Keratinocyte (primary cell): ENCODE measurements at regions not wholly inside any gene's neighbourhood (a gene's known extent, or its start where the extent isn't known, plus 50 kb on each side); places are given as distances from the start of the nearest gene placed in this dataset.
"Not testable (repeated sequence)": the region's sequence is repeated elsewhere in the genome, so short reads cannot be mapped to it uniquely, and the experiment has no call there.

Source experiments
- DNase-seq: peaks from one replicate; pipeline ENCODE4 v3.0.0-alpha.2; 2011; ENCODE audit warnings: low read depth, missing footprints, low spot score
- FAIRE-seq: peaks from 2 replicates; lab custom pipeline; 2011; peaks lifted over from hg19 to GRCh38; lab: Jason Lieb, UNC
- H2AFZ ChIP-seq: 2 replicates; pipeline ENCODE4 v1.6.0; 2012; ENCODE audit warnings: low read length, control low read depth, inconsistent platforms; ENCODE audit not compliant: control insufficient read depth
- H3K27ac ChIP-seq: 2 replicates; pipeline ENCODE4 v1.5.1; 2011; ENCODE audit warnings: low read length; ENCODE audit not compliant: control insufficient read depth, insufficient read depth
- H3K27me3 ChIP-seq: 3 replicates; pipeline ENCODE4 v1.6.0; 2011; ENCODE audit warnings: low read length; ENCODE audit not compliant: control insufficient read depth, insufficient read depth; ENCODE audit errors: extremely low read depth
- H3K36me3 ChIP-seq, 2 experiments: 2 replicates in 1 of 2; 3 replicates in 1 of 2; pipeline ENCODE4 v1.5.1; 2011; ENCODE audit warnings: low read length in 2 of 2, mild to moderate bottlenecking in 1 of 2; ENCODE audit not compliant: control insufficient read depth in 2 of 2, insufficient read depth in 2 of 2; ENCODE audit errors: extremely low read depth in 1 of 2
- H3K4me1 ChIP-seq: 3 replicates; pipeline ENCODE4 v1.5.1; 2011; ENCODE audit warnings: low read length; ENCODE audit not compliant: control insufficient read depth, insufficient read depth; ENCODE audit errors: extremely low read depth
- H3K4me2 ChIP-seq: 3 replicates; pipeline ENCODE4 v1.6.0; 2011; ENCODE audit warnings: low read depth, low read length; ENCODE audit not compliant: control insufficient read depth, insufficient read depth; ENCODE audit errors: extremely low read depth
- H3K4me3 ChIP-seq, 3 experiments: fragments of 200-600 bp in 1 of 3; sonication (generic) in 1 of 3; 2 replicates in 2 of 3; 3 replicates in 1 of 3; pipeline ENCODE4 v1.5.1; 2011 to 2016; ENCODE audit warnings: low read length in 3 of 3, mild to moderate bottlenecking in 3 of 3, control low read depth in 2 of 3, inconsistent platforms in 1 of 3, low read depth in 1 of 3, mixed read lengths in 1 of 3, mixed run types in 1 of 3, moderate library complexity in 1 of 3; ENCODE audit not compliant: control insufficient read depth in 2 of 3, insufficient read depth in 2 of 3; ENCODE audit errors: extremely low read depth in 1 of 3
- H3K79me2 ChIP-seq: 2 replicates; pipeline ENCODE4 v1.6.0; 2012; ENCODE audit warnings: low read length; ENCODE audit not compliant: control insufficient read depth, insufficient read depth
- H3K9ac ChIP-seq: 3 replicates; pipeline ENCODE4 v1.6.0; 2011; ENCODE audit warnings: low read length; ENCODE audit not compliant: control insufficient read depth, insufficient read depth; ENCODE audit errors: extremely low read depth
- H3K9me1 ChIP-seq: 3 replicates; pipeline ENCODE4 v1.6.0; 2011; ENCODE audit warnings: low read length; ENCODE audit not compliant: control insufficient read depth, insufficient read depth; ENCODE audit errors: extremely low read depth
- H3K9me3 ChIP-seq: 2 replicates; pipeline ENCODE4 v1.5.1; 2012; ENCODE audit warnings: low read depth, low read length; ENCODE audit not compliant: control insufficient read depth
- H4K20me1 ChIP-seq: 3 replicates; pipeline ENCODE4 v1.6.0; 2011; ENCODE audit warnings: low read length; ENCODE audit not compliant: control insufficient read depth, insufficient read depth; ENCODE audit errors: extremely low read depth
- CTCF ChIP-seq, 3 experiments: IDR thresholded peaks in 1 of 3; conservative IDR thresholded peaks in 1 of 3; optimal IDR thresholded peaks in 1 of 3; 2 replicates in 2 of 3; 3 replicates in 1 of 3; pipeline versions ENCODE3 to v1.5.1; 2011; ENCODE audit warnings: low read length in 3 of 3, mild to moderate bottlenecking in 3 of 3, moderate library complexity in 2 of 3, control low read depth in 1 of 3, inconsistent platforms in 1 of 3; ENCODE audit not compliant: insufficient read depth in 2 of 3; ENCODE audit errors: extremely low read depth in 1 of 3
- EZH2 ChIP-seq: IDR thresholded peaks from one replicate; pipeline ENCODE4 v1.6.1; 2012; ENCODE audit warnings: inconsistent platforms, mild to moderate bottlenecking, low read length, moderate library complexity
- dilution Hi-C: fragments of 300-500 bp; cut with MboI; formaldehyde crosslinking; loops from one replicate; pipeline ENCODE4 v1.7.0; 2020; ENCODE audit warnings: low sequenced_read_pairs; ENCODE audit not compliant: extremely low pct_ligation_motif_present

DNA sequence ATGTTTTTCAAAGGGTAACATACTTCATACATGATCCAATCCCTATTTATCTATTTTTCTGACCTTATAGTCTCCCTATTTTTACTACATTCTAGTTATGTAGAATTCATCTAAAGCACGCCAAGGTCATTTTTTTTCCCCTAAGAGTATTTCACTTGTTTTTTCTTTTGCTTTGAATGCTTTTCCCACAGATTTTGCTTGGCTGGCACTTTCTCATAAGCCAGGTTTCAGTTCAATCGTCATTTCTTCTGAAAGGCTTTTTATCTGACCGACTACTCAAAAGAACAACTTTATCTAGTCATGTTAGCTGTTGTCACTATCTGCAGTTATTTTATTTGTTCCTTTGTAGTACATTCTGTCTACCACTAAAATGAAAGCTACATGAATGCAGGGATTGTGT is 1274.6 kb downstream of the REEP3 start:
- DNase-seq: no peak
- Histone ChIP-seq H3K79me2 (no peaks in the 10 kb centered on the region), H3K9ac (no peak overlapping the region), H3K4me3 (no peak overlapping the region), H4K20me1 (no peaks in the 10 kb centered on the region), H3K4me1 (no peaks in the 10 kb centered on the region), H3K4me2 (no peak overlapping the region), H3K36me3 (no peaks in the 10 kb centered on the region), H3K9me1 (no peaks in the 10 kb centered on the region), H3K27ac (no peak overlapping the region), H3K9me3 (no peaks in the 10 kb centered on the region), H2AFZ (no peak overlapping the region), H3K27me3 (no peaks in the 10 kb centered on the region)
- TF ChIP-seq CTCF (optimal IDR thresholded peaks at IDR 0.05 in 1 of 3, IDR thresholded peaks at IDR 0.05 in 1 of 3, conservative IDR thresholded peaks at IDR 0.05 in 1 of 3; ENCODE audit: extremely low read depth in 1 of 3, insufficient read depth in 2 of 3, low read length in 3 of 3): no peak
- TF ChIP-seq EZH2: no peak
- dilution Hi-C loops: no loop called here
- no peak for FAIRE-seq

- TF ChIP-seq EZH2: no peak
- no peak for TF ChIP-seq CTCF (optimal IDR thresholded peaks at IDR 0.05 in 1 of 3, IDR thresholded peaks at IDR 0.05 in 1 of 3, conservative IDR thresholded peaks at IDR 0.05 in 1 of 3; ENCODE audit: extremely low read depth in 1 of 3, insufficient read depth in 2 of 3, low read length in 3 of 3)
- Histone ChIP-seq H3K9me1 (no peaks in the 10 kb centered on the region), H3K79me2 (no peaks in the 10 kb centered on the region), H3K4me3 (no peak overlapping the region), H4K20me1 (no peaks in the 10 kb centered on the region), H3K27ac (no peak overlapping the region), H3K9me3 (no peaks in the 10 kb centered on the region), H3K36me3 (no peaks in the 10 kb centered on the region), H3K4me1 (no peaks in the 10 kb centered on the region), H3K4me2 (no peak overlapping the region), H3K27me3 (no peaks in the 10 kb centered on the region), H2AFZ (no peak overlapping the region), H3K9ac (no peak overlapping the region)
- dilution Hi-C loops: no loop called here
- FAIRE-seq (no peak), DNase-seq (no peak)
Measured at GRCh38 chr10:64798297-64798696, 1277.1 kb downstream of the REEP3 start.

DNA sequence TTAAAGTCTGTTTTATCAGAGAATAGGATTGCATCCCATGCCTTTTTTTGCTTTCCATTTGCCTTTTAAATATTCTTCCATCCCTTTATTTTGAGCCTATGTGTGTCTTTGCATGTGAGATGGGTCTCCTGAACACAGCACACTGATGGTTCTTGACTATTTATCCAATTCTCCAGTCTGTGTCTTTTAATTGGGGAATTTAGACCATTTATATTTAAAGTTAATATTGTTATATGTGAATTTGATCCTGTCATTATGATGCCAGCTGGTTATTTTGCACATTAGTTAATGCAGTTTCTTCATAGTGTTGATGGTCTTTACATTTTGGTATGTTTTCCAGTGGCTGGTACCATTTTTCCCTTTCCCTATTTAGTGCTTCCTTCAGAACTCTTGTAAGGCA is 1287.0 kb downstream of the REEP3 start:
- H3K36me3 ChIP-seq, H3K4me2 ChIP-seq, DNase-seq, H3K9ac ChIP-seq, H2AFZ ChIP-seq, H3K9me3 ChIP-seq, FAIRE-seq, H3K27ac ChIP-seq, dilution Hi-C loops, H4K20me1 ChIP-seq, H3K79me2 ChIP-seq, H3K9me1 ChIP-seq, H3K4me1 ChIP-seq, H3K27me3 ChIP-seq, H3K4me3 ChIP-seq: not testable (repeated sequence)

GRCh38 chr10:64810046-64810445 is 1288.8 kb downstream of the REEP3 start:
- FAIRE-seq, H3K27me3 ChIP-seq, H3K9me1 ChIP-seq, H3K4me1 ChIP-seq, H3K4me3 ChIP-seq, H4K20me1 ChIP-seq, H3K9ac ChIP-seq, DNase-seq, H3K9me3 ChIP-seq, H3K27ac ChIP-seq, H3K79me2 ChIP-seq, dilution Hi-C loops, H3K36me3 ChIP-seq, H2AFZ ChIP-seq, H3K4me2 ChIP-seq: not testable (repeated sequence)
